ENCODE measurements at regions not wholly inside any gene's neighbourhood (a gene's known extent, or its start where the extent isn't known, plus 50 kb on each side); places are given as distances from the start of the nearest gene placed in this dataset.

- ATAC-seq (no peak), DNase-seq (no peak)
- 74 to 86% (median 82%) methylated on average over 1 of the region's 1 CpG for WGBS, 4 donors
- intact Hi-C loops (cut with DNase I): no loop called here
- Histone ChIP-seq H3K9me3 (no peaks in the 10 kb centered on the region), H3K36me3 (no peaks in the 10 kb centered on the region), H3K4me1 (no peaks in the 10 kb centered on the region), H3K4me3 (no peak overlapping the region), H3K27me3 (no peaks in the 10 kb centered on the region), H3K27ac (no peak overlapping the region)
- TF ChIP-seq POLR2A (IDR thresholded peaks at IDR 0.05) (no peak), CTCF (IDR thresholded peaks at IDR 0.05) (no peak)
Observed at GRCh38 chr7:125247514-125248098, 318.0 kb upstream of the POT1 start.

GRCh38 chr7:125246706-125247105 is 317.1 kb upstream of the POT1 start:
- WGBS, 4 donors: 64 to 77% (median 71%) methylated on average over 1 of the region's 1 CpG
- TF ChIP-seq CTCF (IDR thresholded peaks at IDR 0.05): no peak
- no peak for TF ChIP-seq POLR2A (IDR thresholded peaks at IDR 0.05)
- no peaks in the 10 kb centered on the region for H3K9me3 ChIP-seq
- intact Hi-C loops (cut with DNase I): no loop called here
- DNase-seq (no peak), ATAC-seq (no peak)
- no peak overlapping the region for H3K27ac ChIP-seq
- no peaks in the 10 kb centered on the region for H3K4me1 ChIP-seq
- H3K27me3 ChIP-seq: no peaks in the 10 kb centered on the region
- H3K36me3 ChIP-seq: no peaks in the 10 kb centered on the region
- no peak overlapping the region for H3K4me3 ChIP-seq

GRCh38 chr7:125241548-125241947 is 311.9 kb upstream of the POT1 start:
- ATAC-seq (no peak), DNase-seq (no peak)
- intact Hi-C loops (cut with DNase I): no loop called here
- Histone ChIP-seq H3K27ac (no peak overlapping the region), H3K9me3 (peaks cover 0 to 3% (median 0%) of the 10 kb centered on the region in 12 donors), H3K4me3 (no peak overlapping the region), H3K4me1 (no peaks in the 10 kb centered on the region), H3K36me3 (no peaks in the 10 kb centered on the region), H3K27me3 (no peaks in the 10 kb centered on the region)
- TF ChIP-seq POLR2A (IDR thresholded peaks at IDR 0.05): no peak
- TF ChIP-seq CTCF (IDR thresholded peaks at IDR 0.05): no peak

- DNase-seq (no peak), ATAC-seq (no peak)
- H3K36me3 ChIP-seq: no peaks in the 10 kb centered on the region
- peaks cover 0 to 20% (median 2%) of the 10 kb centered on the region in 12 donors for H3K9me3 ChIP-seq
- H3K27ac ChIP-seq: no peak overlapping the region
- H3K4me1 ChIP-seq: no peaks in the 10 kb centered on the region
- intact Hi-C loops (cut with DNase I): no loop called here
- no peaks in the 10 kb centered on the region for H3K27me3 ChIP-seq
- TF ChIP-seq POLR2A (IDR thresholded peaks at IDR 0.05) (no peak), CTCF (IDR thresholded peaks at IDR 0.05) (no peak)
- H3K4me3 ChIP-seq: no peak overlapping the region
- 85 to 92% (median 87%) methylated on average over 1 of the region's 1 CpG for WGBS, 4 donors
Observed at GRCh38 chr7:125222596-125222995, 293.0 kb upstream of the POT1 start.
